ENCODE measurements at regions not wholly inside any gene's neighbourhood (a gene's known extent, or its start where the extent isn't known, plus 50 kb on each side); places are given as distances from the start of the nearest gene placed in this dataset.

DNA sequence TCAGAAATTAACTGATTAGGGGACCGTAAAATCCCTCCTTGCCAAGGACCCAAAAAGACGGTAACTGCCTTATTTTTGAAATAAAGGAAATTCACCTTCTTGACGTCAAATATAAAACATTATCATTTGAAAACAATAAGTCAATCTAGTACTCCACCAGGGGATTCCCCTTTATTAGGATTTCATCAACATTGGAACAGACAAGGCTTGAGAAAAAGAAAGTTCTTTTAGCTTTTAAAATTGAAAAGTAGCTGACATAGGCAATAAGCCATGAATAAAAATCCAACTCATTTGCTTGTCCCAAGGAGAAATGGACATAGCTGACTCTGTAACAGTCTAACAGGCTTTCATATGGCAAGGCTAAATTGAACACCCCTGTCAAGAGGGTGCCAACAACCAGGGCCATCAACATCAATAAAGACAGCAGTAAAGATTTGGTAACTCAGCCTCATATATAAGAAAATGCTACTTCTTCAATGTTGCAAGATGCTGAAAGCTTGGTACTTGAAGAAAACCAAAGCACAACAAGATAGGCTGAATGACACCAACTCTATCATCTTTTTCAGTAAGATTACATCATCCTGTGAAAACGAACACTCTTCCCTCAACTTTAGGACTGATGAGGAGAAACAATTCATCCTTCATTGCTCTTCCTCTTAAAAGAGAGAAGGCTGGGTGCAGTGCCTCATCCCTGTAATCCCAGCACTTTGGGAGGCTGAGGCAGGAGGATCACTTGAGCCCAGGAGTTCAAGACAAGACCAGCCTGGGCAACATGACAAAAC, 121.0 kb upstream of the PRDM1 start:
- H2AFZ ChIP-seq (ENCODE audit: low read depth, low read length) = no peak overlapping the region
- no peak overlapping the region for H3K9ac ChIP-seq (ENCODE audit: low read length)
- no peaks in the 10 kb centered on the region for H3K27me3 ChIP-seq (ENCODE audit: low read depth, low read length)
- H3K4me1 ChIP-seq (ENCODE audit: low read length) = no peaks in the 10 kb centered on the region
- H3K4me3 ChIP-seq (ENCODE audit: low read length) = no peak overlapping the region
- TF ChIP-seq EZH2phosphoT487 (IDR thresholded peaks at IDR 0.05; ENCODE audit: low read depth) = no peak
- TF ChIP-seq, protein P1, sequence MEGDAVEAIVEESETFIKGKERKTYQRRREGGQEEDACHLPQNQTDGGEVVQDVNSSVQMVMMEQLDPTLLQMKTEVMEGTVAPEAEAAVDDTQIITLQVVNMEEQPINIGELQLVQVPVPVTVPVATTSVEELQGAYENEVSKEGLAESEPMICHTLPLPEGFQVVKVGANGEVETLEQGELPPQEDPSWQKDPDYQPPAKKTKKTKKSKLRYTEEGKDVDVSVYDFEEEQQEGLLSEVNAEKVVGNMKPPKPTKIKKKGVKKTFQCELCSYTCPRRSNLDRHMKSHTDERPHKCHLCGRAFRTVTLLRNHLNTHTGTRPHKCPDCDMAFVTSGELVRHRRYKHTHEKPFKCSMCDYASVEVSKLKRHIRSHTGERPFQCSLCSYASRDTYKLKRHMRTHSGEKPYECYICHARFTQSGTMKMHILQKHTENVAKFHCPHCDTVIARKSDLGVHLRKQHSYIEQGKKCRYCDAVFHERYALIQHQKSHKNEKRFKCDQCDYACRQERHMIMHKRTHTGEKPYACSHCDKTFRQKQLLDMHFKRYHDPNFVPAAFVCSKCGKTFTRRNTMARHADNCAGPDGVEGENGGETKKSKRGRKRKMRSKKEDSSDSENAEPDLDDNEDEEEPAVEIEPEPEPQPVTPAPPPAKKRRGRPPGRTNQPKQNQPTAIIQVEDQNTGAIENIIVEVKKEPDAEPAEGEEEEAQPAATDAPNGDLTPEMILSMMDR (IDR thresholded peaks at IDR 0.05; ENCODE audit: low read depth, low read length) = no peak
- H3K27ac ChIP-seq (ENCODE audit: low read length) = no peak overlapping the region
- no peaks in the 10 kb centered on the region for H3K79me2 ChIP-seq (ENCODE audit: low read length)
- no peaks in the 10 kb centered on the region for H3K36me3 ChIP-seq (replicated peaks; ENCODE audit: low read depth, low read length)
- H3K9me3 ChIP-seq (ENCODE audit: insufficient read depth, low read length) = no peaks in the 10 kb centered on the region
- H3K4me2 ChIP-seq (ENCODE audit: low read length) = no peak overlapping the region
- no peaks in the 10 kb centered on the region for H4K20me1 ChIP-seq (ENCODE audit: insufficient read depth, low read length)

DNA sequence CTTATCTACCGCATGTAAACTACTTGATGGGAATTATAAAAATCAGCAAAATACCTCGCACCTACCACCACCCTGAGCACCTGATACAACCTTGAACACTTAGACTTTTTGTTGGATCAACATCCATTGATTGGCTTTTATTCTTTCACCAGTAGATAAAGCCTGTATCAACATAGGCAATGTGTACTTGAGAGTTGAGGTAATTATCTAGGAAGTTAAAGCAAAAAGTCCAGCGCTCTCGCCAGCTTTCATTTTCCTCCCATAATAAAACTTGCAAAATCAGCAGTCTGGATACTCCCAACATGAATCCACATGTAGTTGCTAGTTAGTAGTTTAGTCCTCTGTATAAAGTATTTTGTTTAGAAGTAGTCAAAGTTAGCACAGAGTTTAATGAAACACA, 132.0 kb upstream of the PRDM1 start:
- Histone ChIP-seq H3K9me3 (ENCODE audit: insufficient read depth, low read length) (no peaks in the 10 kb centered on the region), H4K20me1 (ENCODE audit: insufficient read depth, low read length) (no peaks in the 10 kb centered on the region), H3K36me3 (replicated peaks; ENCODE audit: low read depth, low read length) (no peaks in the 10 kb centered on the region), H2AFZ (ENCODE audit: low read depth, low read length) (no peak overlapping the region), H3K4me3 (ENCODE audit: low read length) (no peak overlapping the region), H3K79me2 (ENCODE audit: low read length) (no peaks in the 10 kb centered on the region), H3K4me2 (ENCODE audit: low read length) (no peak overlapping the region), H3K27me3 (ENCODE audit: low read depth, low read length) (no peaks in the 10 kb centered on the region), H3K9ac (ENCODE audit: low read length) (no peak overlapping the region), H3K4me1 (ENCODE audit: low read length) (peaks cover 5% of the 10 kb centered on the region), H3K27ac (ENCODE audit: low read length) (no peak overlapping the region)
- no peak for TF ChIP-seq EZH2phosphoT487 (IDR thresholded peaks at IDR 0.05; ENCODE audit: low read depth)
- TF ChIP-seq, protein P1 (IDR thresholded peaks at IDR 0.05; ENCODE audit: low read depth, low read length) = no peak

DNA sequence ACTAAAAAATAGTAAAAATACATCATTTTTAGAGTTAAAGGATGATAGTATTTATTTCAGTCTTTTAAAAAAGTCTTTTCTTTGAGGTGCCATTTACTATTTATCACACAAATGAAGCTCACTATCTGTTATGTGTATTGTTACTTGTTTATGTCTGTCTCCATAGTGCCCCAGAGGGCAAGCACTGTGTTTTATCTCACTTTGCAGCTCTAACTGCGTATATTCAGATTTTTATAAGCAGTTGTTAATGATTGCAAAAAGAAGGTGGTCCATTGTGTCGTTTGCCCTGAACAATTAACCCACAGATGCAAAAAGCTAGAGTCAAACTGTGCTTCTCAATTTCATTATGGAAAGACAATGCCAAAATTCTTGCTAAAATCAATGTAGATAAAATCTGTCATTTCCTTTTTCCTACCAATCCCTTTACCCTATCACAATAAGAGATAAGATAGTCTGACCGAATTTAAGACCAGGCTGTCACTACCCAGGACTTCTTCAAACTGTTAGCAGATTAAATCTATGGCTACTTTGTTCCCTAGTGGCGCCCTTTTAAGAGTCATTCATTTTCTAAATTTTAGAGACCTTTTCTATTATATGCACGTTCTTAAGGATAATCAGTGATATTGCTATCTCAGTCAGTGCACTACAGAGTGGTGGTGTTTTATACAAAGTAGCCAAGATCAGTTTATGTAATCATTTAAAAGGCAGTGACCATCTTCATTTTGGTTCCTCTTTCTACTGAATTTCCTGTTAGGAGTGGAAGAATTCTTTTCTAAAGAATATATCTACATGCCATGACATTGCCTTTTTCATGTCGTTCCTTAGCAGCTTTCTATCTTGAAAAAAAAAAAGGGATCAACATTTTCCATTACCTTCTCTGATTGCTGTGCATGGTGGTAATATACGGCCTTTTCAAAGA, 133.1 kb upstream of the PRDM1 start:
- Histone ChIP-seq H3K4me1 (ENCODE audit: low read length) (peaks cover 5% of the 10 kb centered on the region), H3K9ac (ENCODE audit: low read length) (no peak overlapping the region), H3K36me3 (replicated peaks; ENCODE audit: low read depth, low read length) (no peaks in the 10 kb centered on the region), H2AFZ (ENCODE audit: low read depth, low read length) (no peak overlapping the region), H3K27ac (ENCODE audit: low read length) (no peak overlapping the region), H3K4me3 (ENCODE audit: low read length) (no peak overlapping the region), H3K79me2 (ENCODE audit: low read length) (no peaks in the 10 kb centered on the region), H3K27me3 (ENCODE audit: low read depth, low read length) (no peaks in the 10 kb centered on the region), H3K9me3 (ENCODE audit: insufficient read depth, low read length) (no peaks in the 10 kb centered on the region), H4K20me1 (ENCODE audit: insufficient read depth, low read length) (no peaks in the 10 kb centered on the region), H3K4me2 (ENCODE audit: low read length) (no peak overlapping the region)
- no peak for TF ChIP-seq EZH2phosphoT487 (IDR thresholded peaks at IDR 0.05; ENCODE audit: low read depth)
- TF ChIP-seq, protein P1 (IDR thresholded peaks at IDR 0.05; ENCODE audit: low read depth, low read length) = no peak

DNA sequence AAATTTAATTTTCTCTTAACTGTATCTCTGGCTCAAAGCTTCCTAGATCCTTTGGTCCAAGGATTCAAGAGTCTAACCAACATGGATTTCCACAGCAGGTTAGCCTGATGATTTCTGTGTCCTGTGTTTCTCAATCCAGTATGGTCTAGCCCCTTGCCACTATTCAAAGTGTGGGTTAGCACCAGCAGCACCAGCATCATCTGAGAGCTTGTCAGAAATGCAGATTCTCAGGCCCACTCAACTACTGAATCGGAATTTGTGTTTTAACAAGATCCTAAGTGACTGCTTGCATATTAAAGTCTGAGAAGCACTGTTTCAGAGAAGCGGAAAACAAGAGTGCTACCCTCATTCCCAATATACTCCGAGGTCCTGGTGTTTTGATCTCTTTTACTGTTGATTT, 133.8 kb upstream of the PRDM1 start:
- H3K4me3 ChIP-seq (ENCODE audit: low read length) = no peak overlapping the region
- peaks cover 5% of the 10 kb centered on the region for H3K4me1 ChIP-seq (ENCODE audit: low read length)
- H3K9ac ChIP-seq (ENCODE audit: low read length) = no peak overlapping the region
- H3K27ac ChIP-seq (ENCODE audit: low read length) = no peak overlapping the region
- no peak overlapping the region for H2AFZ ChIP-seq (ENCODE audit: low read depth, low read length)
- no peaks in the 10 kb centered on the region for H4K20me1 ChIP-seq (ENCODE audit: insufficient read depth, low read length)
- TF ChIP-seq, protein P1 (IDR thresholded peaks at IDR 0.05; ENCODE audit: low read depth, low read length) = no peak
- TF ChIP-seq EZH2phosphoT487 (IDR thresholded peaks at IDR 0.05; ENCODE audit: low read depth) = no peak
- H3K27me3 ChIP-seq (ENCODE audit: low read depth, low read length) = no peaks in the 10 kb centered on the region
- no peaks in the 10 kb centered on the region for H3K79me2 ChIP-seq (ENCODE audit: low read length)
- H3K36me3 ChIP-seq (replicated peaks; ENCODE audit: low read depth, low read length) = no peaks in the 10 kb centered on the region
- no peaks in the 10 kb centered on the region for H3K9me3 ChIP-seq (ENCODE audit: insufficient read depth, low read length)
- no peak overlapping the region for H3K4me2 ChIP-seq (ENCODE audit: low read length)
